BJ (cell line): ENCODE measurements at regions not wholly inside any gene's neighbourhood (a gene's known extent, or its start where the extent isn't known, plus 50 kb on each side); places are given as distances from the start of the nearest gene placed in this dataset.

Experiments used
- CTCF ChIA-PET: fragments of 350-600 bp; formaldehyde crosslinking; extraction: SDS; loops from one replicate; lab custom pipeline; 2021; ENCODE audit warnings: antibody characterized with exemption, inconsistent platforms; lab: Yijun Ruan, JAX
- POLR2A ChIA-PET: fragments of 300-600 bp; sonication (Branson Sonifier 250); formaldehyde crosslinking; extraction: SDS; loops from one replicate; lab custom pipeline; 2021; ENCODE audit warnings: antibody characterized with exemption; lab: Charles Lee
- DNase-seq: peaks from one replicate; pipeline ENCODE4 v3.0.0-alpha.2; 2011; ENCODE audit warnings: low read depth
- H3K27me3 ChIP-seq: 2 replicates; pipeline ENCODE4 v1.6.0; 2011; ENCODE audit warnings: low read length; ENCODE audit not compliant: control insufficient read depth, insufficient read depth
- H3K36me3 ChIP-seq: 2 replicates; pipeline ENCODE4 v1.5.1; 2011; ENCODE audit warnings: low read length; ENCODE audit not compliant: control insufficient read depth, insufficient read depth
- H3K4me3 ChIP-seq: 2 replicates; pipeline ENCODE4 v1.5.1; 2011; ENCODE audit warnings: low read depth, mild to moderate bottlenecking, control low read depth, low read length
- CTCF ChIP-seq: IDR thresholded peaks from 2 replicates; pipeline ENCODE4 v1.5.1; 2011; ENCODE audit warnings: low read depth, mild to moderate bottlenecking, control low read depth, inconsistent platforms, low read length, moderate library complexity; ENCODE audit not compliant: insufficient read depth

GRCh38 chrX:16311671-16312070 lies 144.4 kb downstream of the MAGEB17 start:
- Histone ChIP-seq H3K27me3 (no peaks in the 10 kb centered on the region), H3K4me3 (no peak overlapping the region), H3K36me3 (no peaks in the 10 kb centered on the region)
- no peak for TF ChIP-seq CTCF
- CTCF ChIA-PET, result no interaction called here
- no peak for DNase-seq
- POLR2A ChIA-PET, result no interaction called here

DNA sequence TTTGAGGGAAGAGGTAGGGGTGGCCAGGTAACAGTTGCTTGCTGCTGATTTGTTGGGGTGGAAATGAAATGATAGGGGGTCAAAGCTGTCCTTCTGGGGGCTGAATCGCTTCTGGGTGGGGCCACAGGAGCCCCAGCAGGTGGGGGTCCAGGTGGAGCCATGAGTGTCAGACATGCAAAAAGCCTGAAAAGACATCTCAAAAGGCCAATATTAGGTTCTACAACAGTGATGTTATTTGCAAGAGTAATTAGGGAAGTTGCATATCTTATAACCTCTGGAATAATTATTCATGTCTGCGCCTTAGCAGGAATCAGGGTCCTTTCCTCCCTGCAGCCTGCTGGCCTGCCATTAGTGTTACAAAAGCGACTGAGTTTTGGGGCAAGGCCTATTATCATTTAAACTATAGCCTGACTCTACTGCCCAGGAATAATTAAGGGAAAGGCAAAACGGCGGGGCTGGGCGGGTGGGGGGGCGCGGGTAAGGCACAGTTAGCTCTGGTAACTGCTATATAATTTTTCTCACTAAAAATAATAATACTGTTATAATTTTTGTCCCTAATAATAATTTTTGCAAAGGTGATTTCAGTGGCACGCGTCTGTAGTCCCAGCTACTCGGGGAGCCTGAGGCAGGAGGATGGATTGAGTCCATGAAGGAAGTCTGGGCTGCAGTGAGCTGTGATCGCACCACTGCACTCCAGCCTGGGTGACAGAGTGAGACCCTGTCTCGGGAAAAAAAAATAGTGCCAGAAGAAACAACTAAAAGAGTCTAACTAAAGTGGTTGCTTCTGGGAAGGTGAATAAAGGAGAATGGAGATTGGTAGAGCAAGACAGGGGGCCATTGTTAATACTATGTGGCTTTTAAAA lies 145.7 kb downstream of the MAGEB17 start:
- Histone ChIP-seq H3K4me3 (no peak overlapping the region), H3K27me3 (no peaks in the 10 kb centered on the region), H3K36me3 (no peaks in the 10 kb centered on the region)
- ChIA-PET POLR2A (no interaction called here), CTCF (no interaction called here)
- TF ChIP-seq CTCF, result no peak
- DNase-seq, result no peak

- Histone ChIP-seq H3K36me3 (no peaks in the 10 kb centered on the region), H3K27me3 (no peaks in the 10 kb centered on the region), H3K4me3 (no peak overlapping the region)
- ChIA-PET CTCF (no interaction called here), POLR2A (no interaction called here)
- TF ChIP-seq CTCF, result no peak
- DNase-seq, result no peak
Measured at GRCh38 chrX:16316331-16316730, 149.1 kb downstream of the MAGEB17 start.

DNA sequence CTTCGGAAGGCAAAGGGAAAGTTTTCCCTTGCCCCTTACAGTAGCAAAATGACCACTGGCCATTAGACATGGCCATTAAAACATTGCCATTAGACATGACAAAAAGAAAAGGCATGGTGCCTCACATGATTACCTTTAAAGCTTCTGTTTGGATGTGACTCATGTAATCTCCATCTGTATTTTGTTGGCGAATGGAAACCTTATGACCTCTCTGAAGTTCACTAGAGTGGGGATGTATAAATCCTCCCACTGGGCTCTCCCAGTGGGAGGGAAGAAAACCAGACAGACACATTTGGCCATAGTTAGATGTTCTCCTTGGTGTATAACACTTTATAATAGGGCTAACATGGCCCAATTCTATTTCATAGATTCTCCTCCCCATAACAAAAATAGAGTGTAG lies 152.6 kb downstream of the MAGEB17 start:
- Histone ChIP-seq H3K27me3 (no peaks in the 10 kb centered on the region), H3K4me3 (no peak overlapping the region), H3K36me3 (no peaks in the 10 kb centered on the region)
- ChIA-PET CTCF (no interaction called here), POLR2A (no interaction called here)
- no peak for DNase-seq
- TF ChIP-seq CTCF, result no peak

DNA sequence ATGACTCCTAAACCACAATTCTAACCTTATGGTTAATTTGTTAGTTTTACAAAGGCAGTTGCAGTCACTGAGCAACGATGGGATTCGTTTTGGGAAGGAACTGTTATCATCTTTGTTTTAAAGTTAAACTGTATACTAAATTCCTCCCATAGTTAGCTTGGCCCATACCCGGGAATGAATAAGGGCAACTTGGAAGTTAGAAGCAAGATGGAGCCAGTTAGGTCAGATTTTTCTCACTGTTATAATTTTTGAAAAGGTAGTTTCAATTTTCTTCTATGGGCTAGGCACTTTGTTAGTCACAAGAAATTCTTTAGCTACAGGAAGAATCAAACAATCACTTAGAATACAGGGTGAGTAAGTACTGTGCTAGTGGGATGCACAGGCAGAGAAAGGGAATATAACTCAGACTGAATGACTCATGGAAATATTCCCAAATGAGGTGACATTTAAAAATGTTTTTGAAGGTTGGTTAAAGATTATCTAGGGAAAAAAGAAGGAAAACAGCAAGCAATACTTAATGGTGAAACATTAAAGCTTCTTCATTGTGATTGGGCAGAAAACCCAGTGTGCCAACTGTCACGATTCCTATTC lies 153.6 kb downstream of the MAGEB17 start:
- DNase-seq, result no peak
- H3K36me3 ChIP-seq, result no peaks in the 10 kb centered on the region
- CTCF ChIA-PET, result no interaction called here
- no peak for TF ChIP-seq CTCF
- H3K27me3 ChIP-seq, result no peaks in the 10 kb centered on the region
- no peak overlapping the region for H3K4me3 ChIP-seq
- POLR2A ChIA-PET, result no interaction called here
